H1 (cell line): ENCODE measurements at regions not wholly inside any gene's neighbourhood (a gene's known extent, or its start where the extent isn't known, plus 50 kb on each side); places are given as distances from the start of the nearest gene placed in this dataset.
"Not testable (repeated sequence)": the region's sequence is repeated elsewhere in the genome, so short reads cannot be mapped to it uniquely, and the experiment has no call there.

Experiments
- CHD1 ChIP-seq: IDR thresholded peaks from 2 replicates; pipeline ENCODE4 v1.6.1; 2012; ENCODE audit warnings: low read depth, low read length, improper control_type of control experiment
- SIN3A ChIP-seq, 2 experiments: IDR thresholded peaks in 1 of 2; conservative IDR thresholded peaks in 1 of 2; 2 replicates each; pipeline ENCODE4 v1.6.1; 2011 to 2012; ENCODE audit warnings: low read length in 2 of 2, improper control_type of control experiment in 1 of 2, low read depth in 1 of 2, mild to moderate bottlenecking in 1 of 2
- TF ChIP-seq, protein P1 (sequence below), 3 experiments: IDR thresholded peaks; 1 replicate in 2 of 3; 2 replicates in 1 of 3; pipeline versions ENCODE4 v1.5.1 to v1.6.1; 2011; ENCODE audit warnings: low read length in 3 of 3, mild to moderate bottlenecking in 3 of 3, inconsistent platforms in 2 of 3, low read depth in 1 of 3, moderate library complexity in 1 of 3; ENCODE audit not compliant: insufficient read depth in 1 of 3; ENCODE audit errors: control extremely low read depth in 1 of 3

DNA sequence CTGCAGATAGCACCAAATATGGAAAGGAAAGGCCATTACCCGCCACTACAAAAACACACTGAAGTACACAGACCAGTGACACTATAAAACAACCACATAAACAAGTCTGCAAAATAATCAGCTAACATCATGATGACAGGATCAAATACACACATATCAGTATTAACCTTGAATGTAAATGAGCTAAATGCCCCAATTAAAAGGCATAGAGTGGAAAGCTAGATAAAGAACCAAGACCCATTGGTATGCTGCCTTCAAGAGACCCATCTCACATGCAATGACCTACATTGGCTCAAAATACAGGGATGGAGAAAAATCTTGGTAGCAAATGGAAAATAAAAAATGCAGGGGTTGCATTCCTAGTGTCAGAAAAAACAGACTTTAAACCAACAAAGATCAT is 393.9 kb upstream of the GRAMD2B start:
- TF ChIP-seq, protein P1, sequence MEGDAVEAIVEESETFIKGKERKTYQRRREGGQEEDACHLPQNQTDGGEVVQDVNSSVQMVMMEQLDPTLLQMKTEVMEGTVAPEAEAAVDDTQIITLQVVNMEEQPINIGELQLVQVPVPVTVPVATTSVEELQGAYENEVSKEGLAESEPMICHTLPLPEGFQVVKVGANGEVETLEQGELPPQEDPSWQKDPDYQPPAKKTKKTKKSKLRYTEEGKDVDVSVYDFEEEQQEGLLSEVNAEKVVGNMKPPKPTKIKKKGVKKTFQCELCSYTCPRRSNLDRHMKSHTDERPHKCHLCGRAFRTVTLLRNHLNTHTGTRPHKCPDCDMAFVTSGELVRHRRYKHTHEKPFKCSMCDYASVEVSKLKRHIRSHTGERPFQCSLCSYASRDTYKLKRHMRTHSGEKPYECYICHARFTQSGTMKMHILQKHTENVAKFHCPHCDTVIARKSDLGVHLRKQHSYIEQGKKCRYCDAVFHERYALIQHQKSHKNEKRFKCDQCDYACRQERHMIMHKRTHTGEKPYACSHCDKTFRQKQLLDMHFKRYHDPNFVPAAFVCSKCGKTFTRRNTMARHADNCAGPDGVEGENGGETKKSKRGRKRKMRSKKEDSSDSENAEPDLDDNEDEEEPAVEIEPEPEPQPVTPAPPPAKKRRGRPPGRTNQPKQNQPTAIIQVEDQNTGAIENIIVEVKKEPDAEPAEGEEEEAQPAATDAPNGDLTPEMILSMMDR (IDR thresholded peaks at IDR 0.05; ENCODE audit: control extremely low read depth in 1 of 3, insufficient read depth in 1 of 3, low read depth in 1 of 3, low read length in 3 of 3): not testable (repeated sequence)
- not testable (repeated sequence) for TF ChIP-seq SIN3A (conservative IDR thresholded peaks at IDR 0.05 in 1 of 2, IDR thresholded peaks at IDR 0.05 in 1 of 2; ENCODE audit: low read depth in 1 of 2, low read length in 2 of 2); CHD1
